NCI-H1436 treated with DMSO at 0.1 percent for 48 hours (cell line): ENCODE measurements at regions not wholly inside any gene's neighbourhood (a gene's known extent, or its start where the extent isn't known, plus 50 kb on each side); places are given as distances from the start of the nearest gene placed in this dataset.
"Not testable (repeated sequence)": the region's sequence is repeated elsewhere in the genome, so short reads cannot be mapped to it uniquely, and the experiment has no call there.

ENCODE experiments used
- DNase-seq: peaks from one replicate; lab custom pipeline; 2025; lab: John Stamatoyannopoulos, UW

DNA sequence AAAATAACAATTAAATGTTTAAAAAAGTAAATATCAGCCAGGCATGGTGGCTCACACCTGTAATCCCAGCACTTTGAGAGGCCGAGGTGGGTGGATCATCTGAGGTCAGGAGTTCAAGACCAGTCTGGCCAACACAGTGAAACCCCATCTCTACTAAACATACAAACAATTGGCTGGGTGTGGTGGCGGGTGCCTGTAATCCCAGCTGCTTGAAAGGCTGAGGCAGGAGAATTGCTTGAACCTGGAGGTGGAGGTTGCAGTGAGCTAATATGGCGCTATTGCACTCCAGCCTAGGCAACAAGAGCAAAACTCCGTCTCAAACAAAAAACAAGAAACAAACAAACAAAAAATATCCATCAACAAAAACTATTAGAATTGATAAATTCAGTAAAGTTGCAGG, 77.5 kb downstream of the SNX5 start:
- DNase-seq, result not testable (repeated sequence)

DNA sequence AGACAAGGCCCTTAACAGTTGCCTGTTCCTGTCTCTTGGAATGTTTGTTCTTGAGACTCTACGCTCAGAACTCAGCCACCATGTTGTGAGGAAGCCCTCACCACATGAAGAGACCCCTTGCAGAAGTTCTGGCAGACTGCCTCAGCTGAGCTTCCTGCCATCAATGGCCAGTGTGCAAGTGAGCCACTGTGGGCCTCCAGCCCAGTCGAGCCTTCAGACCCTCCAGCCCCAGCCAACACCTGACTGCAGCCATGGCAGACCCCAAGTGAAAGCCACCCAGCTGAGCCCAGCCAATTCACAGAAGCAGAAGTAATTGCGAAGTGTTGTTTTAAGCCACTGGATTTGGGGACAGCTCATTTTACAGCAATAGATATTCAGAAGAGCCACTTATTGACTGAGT, 78.3 kb downstream of the SNX5 start:
- no peak for DNase-seq

DNA sequence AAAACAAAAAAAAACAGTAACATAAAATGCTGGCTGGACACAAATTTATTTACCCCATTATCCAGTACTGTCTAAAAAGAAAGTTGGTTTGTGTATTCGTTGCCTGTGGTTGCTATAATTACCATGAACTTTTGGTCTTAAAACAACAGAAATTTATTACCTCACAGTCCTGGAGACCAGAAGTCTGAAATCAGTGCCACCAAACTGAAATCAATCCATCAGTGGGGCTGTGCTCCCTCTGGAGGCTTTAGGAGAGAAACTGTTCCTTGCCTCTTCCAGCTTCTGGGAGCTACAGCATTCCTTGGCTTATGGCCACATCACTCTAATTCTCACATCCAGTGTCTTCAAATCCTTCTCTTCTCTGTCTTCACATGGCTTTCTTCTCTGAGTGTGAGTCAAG, 79.4 kb downstream of the SNX5 start:
- DNase-seq, result no peak

DNA sequence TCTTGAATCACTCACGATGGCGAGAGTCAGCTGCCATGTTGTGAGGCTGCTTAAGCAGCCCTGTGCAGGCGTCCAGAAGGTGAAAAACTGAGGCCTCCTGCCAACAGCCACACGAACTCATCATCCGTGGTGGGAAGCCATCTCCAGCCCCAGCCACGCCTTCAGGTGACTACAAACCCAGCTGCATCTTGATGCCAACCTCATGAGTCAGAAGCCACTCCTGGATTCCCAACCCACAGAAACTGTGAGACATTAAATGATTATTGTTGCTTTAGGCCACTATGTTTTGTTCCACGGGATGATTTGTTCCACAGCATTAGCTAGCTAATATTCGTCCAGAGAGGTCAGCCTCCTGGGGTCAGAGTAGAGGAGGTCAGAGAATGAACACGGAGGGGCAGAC, 80.5 kb downstream of the SNX5 start:
- no peak for DNase-seq

DNA sequence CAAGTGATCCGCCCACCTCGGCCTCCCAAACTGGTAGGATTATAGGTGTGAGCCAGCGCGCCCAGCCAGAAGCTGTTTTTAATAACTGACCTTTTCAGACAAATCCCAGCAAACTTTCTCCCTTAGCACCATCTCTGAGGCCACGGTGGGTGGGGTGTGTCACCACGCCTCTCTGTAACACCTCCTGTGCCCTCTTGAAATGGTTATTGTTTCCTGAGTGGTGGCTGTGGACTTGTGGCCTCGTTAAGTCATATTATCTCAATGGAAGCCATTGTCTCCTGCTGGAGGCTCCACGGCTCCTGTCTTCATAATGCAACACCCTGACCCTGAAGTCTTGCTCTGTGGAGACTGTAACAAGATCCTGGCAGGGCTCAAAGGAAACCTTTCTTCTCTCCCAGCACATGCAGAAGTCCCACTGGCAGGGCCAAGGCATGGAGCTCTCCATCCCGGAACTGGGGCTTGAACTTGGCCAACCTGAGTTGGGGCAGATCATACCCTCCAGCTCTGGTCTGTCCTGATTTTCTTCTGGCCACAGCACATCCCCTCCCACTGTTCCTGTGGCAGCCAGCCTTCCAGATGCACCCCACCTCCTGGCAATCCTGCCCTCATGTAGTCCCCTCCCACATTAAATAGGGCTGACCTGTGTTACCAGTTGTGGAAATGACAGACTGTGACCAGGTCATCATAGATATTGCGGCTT, 81.1 kb downstream of the SNX5 start:
- no peak for DNase-seq

DNA sequence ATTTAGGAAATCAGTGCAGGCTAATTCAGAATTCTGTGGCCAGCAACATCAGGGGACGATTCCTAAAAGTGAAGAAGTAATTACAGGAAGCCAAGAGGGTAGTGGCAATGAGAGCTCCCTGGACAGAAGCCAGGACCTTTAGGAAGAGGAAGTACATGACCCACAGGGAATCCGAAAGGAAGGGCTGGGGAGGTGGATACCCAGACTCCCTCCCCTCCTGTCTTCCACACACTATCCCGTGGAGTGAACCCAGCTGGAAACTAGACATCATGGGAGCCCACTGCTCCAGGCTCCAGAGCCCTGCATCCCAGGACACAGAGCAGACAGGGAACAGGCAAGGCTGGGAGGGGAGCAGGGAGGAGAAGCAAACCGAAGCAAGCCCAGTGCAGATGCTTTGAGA, 83.0 kb downstream of the SNX5 start:
- no peak for DNase-seq

DNA sequence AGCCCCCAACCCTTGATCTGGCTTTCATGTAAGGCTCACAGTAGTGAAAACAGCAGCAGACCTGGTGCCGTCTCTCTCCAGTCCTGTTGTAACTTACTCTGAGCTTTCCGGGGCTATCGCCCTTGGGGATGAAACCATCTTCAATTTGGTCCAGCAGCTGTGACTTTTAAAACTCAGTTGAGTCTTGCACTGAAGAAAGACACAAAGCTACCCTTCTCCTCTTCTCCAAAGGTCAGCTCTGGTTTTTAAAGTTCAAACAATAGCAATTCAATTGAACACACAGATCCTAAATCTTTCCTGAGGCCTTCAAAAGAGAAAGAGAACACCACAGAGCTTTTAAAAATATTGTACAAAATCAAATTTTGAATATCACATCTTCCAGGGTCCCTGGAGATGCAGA, 83.5 kb downstream of the SNX5 start:
- DNase-seq, result no peak

DNA sequence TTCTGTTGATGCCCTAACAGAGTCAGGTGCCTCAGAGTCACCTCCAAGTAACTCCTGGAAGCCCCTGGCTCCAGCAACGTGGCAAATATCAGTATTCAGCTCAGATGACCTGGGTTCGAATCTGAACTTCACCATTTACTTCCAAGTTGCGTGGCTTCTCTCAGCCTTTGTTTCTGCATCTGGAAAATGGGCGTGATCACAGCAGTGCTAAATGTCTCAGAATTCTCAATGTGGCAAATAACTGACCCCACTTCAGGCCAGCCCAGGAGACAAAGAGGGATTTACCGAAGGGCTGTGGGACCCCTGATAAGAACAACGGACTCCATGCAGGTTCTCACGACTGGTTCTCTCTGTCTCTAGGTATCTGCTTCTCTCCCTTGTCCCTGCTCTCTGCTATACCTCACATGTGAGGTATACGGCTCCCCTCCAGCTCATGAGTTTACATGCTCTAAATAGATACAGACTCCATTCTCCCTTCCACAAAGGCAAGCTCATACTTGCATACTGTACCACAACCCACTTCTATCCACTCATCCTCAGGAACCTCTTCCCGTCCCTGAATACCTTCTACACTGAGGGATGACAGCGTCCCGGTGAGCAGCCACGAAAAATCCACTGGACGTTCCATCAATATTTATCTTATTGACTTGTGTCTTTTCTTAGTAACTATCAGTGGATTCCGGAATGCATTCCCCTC, 84.1 kb downstream of the SNX5 start:
- DNase-seq, result no peak

DNA sequence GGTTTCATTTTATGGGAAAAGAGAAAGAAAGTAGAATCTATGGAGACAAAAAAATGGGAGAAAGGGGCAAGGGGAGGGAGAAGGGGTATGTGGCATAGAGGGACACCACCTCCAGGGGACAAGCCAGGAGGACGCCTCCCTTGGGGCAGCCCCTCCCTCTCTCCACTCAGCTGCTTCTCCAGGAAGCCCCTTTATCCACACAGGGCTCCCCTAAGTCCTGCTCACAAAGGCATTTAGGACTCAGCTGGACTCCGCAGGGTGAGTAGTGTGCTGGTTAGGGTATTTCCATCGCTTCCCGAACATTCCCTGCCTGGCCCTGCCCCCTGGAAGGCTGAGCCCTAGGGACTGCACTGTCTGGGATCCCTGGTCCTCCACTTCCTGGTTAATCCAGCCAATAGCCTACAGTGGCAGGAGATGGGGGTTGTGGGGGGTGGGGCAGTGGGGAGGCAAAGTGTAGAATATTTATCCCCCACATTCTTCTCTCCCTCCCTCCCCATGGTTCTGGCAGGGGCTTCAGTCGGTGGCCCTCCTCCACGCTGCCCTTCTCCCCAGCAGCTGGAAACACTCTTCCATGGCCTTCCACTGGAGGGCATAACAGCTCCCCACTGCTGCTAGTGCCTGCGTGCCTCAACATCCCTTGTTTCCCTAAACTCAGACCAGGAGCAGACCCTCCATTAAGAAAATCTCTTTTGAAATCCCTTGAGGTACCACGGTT, 84.8 kb downstream of the SNX5 start:
- no peak for DNase-seq

DNA sequence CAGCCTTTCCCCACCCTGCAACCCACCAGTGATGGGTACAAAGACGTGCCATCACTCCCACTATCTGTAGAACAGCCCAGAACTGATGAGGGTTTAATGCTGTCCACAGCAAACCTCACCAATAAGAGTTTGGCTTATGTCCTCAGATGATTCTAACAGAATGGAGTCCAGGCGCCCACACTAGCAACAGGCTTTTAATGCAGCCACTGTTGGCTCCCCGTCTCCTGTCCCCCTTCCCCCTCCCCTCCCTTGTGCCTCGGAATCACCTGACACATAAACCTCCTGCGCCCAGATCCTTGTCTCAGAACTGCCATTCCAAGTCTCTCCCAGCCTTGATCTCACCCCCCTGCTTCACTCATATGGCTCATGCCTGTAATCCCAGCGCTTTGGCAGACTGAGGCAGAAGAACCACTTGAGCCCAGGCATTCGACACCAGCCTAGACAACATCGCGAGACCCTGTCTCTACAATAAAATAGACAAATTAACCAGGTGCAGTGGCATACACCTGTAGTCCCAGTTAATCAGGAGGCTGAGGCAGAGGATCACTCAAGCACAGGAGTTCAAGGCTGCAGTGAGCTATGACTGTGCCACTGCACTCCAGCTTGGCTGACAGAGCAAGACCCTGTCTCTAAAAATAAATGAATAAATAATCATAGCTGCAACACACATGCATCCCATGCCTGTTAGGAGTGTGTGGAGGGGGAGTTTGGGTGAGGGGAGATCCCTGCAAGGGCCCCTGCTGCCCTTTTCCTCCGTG, 85.6 kb downstream of the SNX5 start:
- no peak for DNase-seq

DNA sequence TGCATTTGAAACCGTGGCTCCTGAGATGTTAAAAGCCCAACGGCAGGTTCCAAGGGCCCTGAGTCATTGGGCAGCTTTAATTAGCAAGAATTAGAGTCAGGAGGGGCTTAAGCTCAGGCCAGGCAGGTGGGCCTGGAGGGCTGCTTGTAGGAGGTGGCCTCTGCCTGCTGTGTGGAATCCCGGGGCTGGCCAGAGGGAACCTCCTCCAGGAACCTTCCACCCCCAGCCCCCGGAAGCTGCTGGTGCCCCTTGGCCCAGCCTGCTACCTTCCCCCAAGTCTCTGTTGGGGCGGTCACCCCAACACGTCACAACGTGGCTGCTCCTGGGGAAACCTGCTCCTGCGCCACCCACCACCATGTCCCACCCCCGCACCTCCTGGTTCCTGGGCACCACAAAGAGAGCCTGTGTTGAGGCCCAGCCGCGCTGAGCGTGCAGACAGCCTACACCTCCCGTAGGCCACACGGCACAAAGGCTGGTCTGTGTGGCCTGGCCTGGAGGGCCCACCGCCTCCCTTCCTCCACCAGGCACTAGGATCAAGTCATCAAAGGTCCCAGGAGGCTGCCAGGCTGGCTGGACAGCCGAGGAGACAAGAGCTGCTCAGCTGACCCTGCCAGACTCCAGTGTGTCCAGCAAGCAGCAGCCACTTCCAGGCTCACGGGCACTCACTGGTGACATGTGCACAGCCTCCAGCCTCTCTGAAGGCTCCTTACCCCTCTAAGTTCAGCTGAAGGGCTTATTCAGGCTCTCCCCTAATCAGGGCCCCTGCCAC, 86.3 kb downstream of the SNX5 start:
- DNase-seq, result no peak

DNA sequence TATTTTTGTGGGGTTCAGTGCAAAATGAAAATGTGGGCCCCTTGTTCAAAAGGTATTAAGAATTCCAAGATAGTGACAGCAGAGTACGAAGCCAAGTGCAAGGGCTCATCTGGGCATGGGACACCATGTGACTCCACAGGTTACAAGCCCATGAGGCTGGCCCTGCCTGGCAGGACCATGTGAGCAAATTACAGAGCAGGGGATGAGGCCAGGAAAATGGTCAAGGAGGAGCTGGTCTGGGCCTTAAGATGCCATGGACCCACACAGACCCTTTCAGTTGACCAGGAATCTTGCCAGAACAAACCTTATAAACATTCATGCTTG, 86.9 kb downstream of the SNX5 start:
- no peak for DNase-seq

DNA sequence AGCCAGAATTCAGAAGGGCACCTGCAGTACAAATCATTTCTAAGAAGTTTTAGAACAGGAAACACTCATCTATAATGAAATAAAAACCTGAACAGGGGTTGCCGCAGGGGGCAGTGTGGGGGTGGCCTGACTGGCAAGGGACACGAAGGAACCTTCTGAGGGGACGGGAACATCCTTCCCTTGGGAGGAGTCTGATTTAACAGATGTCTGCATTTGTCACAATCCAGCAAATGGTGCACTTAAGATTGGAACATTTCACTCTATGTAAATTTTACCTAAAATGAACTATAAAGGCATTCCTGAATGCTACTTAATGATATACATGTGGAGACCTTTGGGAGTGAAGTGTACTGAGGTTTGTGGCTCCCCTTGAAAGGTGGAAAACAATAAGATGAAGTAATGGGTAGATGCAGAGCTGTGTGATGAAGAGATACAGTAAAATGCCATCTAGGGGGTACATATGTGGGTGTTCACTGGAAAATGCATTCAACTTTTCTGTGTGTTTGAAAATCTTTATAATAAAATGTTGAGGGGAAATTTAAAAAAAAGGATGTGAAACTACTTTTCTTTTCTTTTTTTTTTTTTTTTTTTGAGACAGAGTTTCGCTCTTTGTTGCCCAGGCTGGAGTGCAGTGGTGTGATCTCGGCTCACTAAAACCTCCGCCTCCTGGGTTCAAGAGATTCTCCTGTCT, 89.5 kb downstream of the SNX5 start:
- no peak for DNase-seq

DNA sequence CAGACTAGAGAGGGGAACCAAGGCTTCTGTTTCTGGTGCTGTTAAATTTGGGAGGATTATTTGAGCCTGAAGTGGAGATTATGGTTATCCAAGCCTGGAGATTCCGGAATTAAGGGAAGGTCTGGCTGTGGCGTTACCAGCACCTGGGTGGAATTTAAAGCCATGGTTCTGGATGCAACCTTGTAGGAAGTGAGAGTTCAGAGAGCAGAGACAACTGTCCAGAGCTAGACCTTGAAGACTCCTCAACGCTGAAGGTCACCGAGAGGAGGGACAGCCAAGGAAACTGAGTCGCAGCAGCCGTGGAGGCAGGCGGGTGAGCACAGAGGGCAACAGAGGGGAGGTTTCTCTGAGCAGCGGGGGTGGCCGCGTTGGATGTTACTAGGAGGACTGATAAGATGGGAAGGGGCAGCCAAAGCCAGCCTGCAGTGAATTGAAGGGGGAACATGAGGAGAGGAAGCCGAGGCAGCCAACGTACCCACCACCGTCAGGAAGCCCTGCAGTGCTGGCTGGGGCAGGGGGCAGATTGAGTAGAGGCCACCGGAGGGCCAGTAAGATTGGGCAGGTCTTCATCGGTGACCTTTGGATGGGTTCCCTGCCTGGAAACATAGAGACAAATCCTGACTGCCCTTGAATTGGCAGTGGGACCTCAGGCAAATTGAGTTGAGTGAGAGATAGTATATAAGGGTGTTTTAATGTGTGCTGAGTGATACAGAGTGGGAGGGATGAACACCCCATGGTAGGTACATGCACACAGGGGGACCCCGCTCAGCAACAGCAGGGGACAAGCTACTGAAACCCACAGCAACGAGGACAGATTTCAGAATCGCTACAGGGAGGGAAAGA, 90.3 kb downstream of the SNX5 start:
- DNase-seq, result no peak

DNA sequence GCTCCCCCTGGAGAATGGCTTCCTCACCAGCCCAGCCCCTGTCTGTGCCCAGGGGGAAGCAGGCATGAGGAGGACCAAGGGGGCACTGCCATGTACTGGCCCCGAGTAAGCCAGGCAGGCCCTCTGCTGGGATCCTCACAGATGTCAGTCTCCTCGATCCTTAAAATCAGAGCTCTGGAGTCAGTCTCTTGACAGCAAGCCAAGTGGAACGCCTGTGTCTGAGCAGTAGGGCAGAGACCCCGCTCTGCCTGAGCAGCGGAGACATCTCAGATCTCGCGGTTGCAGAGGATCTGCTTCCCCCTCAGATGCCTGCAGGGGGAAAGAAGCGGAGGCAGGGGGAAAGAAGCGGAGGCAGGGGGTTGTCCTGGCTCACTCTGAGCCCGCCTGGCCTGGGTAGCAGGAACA, 92.6 kb downstream of the SNX5 start:
- no peak for DNase-seq

DNA sequence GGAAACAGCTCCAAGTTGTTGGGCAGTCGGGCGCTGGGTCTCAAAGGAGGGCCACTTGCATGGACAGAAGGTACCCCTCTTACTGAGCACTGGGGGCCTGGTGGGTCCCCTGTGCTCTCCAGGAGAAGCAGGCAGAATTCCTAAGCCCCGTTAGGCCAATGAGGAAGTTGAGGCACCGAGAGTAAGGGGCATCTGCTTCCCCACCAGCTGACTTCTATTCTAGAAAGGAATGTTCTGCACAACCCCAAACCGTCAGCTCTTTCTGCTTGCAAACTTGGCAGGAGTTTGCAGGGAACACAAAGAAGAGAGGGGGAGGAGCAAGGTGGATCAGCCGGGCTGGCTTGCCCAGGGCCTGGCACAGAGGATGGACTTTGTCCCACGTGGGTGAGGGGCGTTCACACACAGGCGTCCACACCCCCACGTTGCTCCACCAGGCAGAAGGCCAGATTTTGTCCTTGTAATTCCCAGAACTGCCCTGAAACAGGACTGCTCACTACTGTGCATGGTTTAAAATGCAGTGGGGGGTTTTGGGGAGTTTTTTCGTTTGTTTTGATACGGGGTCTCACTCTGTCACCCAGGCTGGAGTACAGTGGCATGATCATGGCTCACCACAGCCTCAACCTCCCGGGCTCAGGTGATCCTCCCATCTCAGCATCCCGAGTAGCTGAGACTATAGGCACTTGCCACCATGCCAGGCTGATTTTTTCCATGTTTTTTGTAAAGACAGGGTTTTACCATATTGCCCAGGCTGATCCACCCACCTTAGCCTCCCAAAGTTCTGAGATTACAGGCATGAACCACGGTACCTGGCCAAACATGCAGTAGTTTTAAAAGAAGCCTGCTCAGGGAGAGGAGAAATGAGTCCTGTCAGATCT, 93.3 kb downstream of the SNX5 start:
- DNase-seq, result no peak

DNA sequence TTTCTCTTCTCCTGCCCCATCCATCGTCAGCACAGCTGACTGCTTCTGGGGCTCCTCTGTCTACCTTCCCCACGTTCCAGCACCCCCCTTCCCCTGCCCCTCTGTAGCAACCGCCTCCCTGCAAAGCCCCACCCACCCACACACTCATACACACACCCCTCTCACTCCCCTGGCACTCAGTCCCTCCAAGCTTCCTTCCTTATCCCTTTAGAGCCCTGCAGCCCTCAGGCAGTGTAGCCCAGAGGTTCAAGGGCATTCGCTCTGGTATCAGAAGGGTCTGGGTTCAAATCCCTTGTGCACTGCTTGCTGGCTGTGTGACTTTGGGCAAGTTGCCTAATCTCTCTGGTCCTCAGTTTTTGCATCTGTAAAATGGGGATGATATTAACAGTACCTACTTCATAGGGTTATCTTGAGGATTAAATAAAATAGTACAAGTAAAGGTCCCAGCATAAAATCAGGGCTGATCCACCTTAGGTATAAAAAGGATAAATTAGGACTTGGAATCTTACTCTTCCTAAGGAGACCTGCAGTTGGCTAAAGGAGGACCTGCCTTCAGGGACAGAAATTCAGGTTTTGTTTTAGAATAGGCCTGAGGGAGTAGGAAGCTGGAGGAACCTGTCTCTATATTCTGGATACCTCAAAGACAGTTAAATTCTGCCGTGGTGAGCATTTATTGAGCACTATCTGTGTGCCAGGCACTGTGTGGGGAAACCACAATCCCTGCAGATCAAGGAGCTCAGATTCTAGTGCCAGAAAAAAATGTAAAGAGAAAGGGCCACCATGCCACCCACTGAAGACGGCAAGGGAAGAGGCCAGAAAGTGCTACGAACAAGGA, 94.1 kb downstream of the SNX5 start:
- DNase-seq, result no peak
